IMR-90 (cell line): ENCODE measurements at regions not wholly inside any gene's neighbourhood (a gene's known extent, or its start where the extent isn't known, plus 50 kb on each side); places are given as distances from the start of the nearest gene placed in this dataset.

Experiments
- ATAC-seq: fragments of 200-7000 bp; cut with Tn5 transposase; 2 replicates; pipeline ENCODE4 v1.9.1; 2020; ENCODE audit warnings: low read depth, mild to moderate bottlenecking, moderate library complexity
- BruUV-seq: library from RNA; stranded (reverse); fragments of 400-500 nt; replicated peaks from 2 replicates; lab custom pipeline; 2021; lab: Mats Ljungman, UMichigan
- CTCF ChIA-PET: fragments of 300-600 bp; formaldehyde crosslinking; extraction: SDS; loops from one replicate; lab custom pipeline; 2021; ENCODE audit warnings: antibody characterized with exemption; lab: Yijun Ruan, JAX
- POLR2A ChIA-PET: fragments of 300-600 bp; sonication (Branson Sonifier 250); formaldehyde crosslinking; loops from one replicate; lab custom pipeline; 2022; ENCODE audit warnings: antibody characterized with exemption; ENCODE audit not compliant: unreplicated experiment; lab: Charles Lee
- DNase-seq: peaks from one replicate; pipeline ENCODE4 v3.0.0; 2013
- H2AFZ ChIP-seq: replicated peaks from 2 replicates; pipeline ENCODE3; 2013; ENCODE audit warnings: low read length, mild to moderate bottlenecking; ENCODE audit not compliant: poor library complexity
- H2AK5ac ChIP-seq: 2 replicates; pipeline ENCODE4 v1.6.1; 2013; ENCODE audit warnings: low read depth, low read length, inconsistent platforms
- H2AK9ac ChIP-seq: replicated peaks from 2 replicates; pipeline ENCODE3; 2013; ENCODE audit warnings: mild to moderate bottlenecking, low read depth, low read length, moderate library complexity; ENCODE audit not compliant: poor library complexity
- H2BK120ac ChIP-seq: 2 replicates; pipeline ENCODE4 v1.6.1; 2013; ENCODE audit warnings: low read depth, low read length, inconsistent platforms
- H2BK15ac ChIP-seq: 3 replicates; pipeline ENCODE4 v1.6.1; 2013; ENCODE audit warnings: low read depth, low read length, inconsistent platforms
- H2BK20ac ChIP-seq: 2 replicates; pipeline ENCODE4 v1.6.1; 2013; ENCODE audit warnings: low read depth, mild to moderate bottlenecking, inconsistent platforms, low read length, moderate library complexity
- H2BK5ac ChIP-seq: 2 replicates; pipeline ENCODE4 v1.6.1; 2013; ENCODE audit warnings: mild to moderate bottlenecking, low read depth, low read length, inconsistent platforms; ENCODE audit not compliant: poor library complexity, severe bottlenecking
- H3K14ac ChIP-seq: replicated peaks from 2 replicates; pipeline ENCODE4 v1.6.1; 2013; ENCODE audit warnings: low read depth, low read length, inconsistent platforms
- H3K18ac ChIP-seq: 2 replicates; pipeline ENCODE4 v1.6.1; 2013; ENCODE audit warnings: low read depth, low read length, control low read depth
- H3K23ac ChIP-seq: 2 replicates; pipeline ENCODE4 v1.6.1; 2013; ENCODE audit warnings: low read depth, low read length, inconsistent platforms
- H3K27ac ChIP-seq: 2 replicates; pipeline ENCODE4 v1.5.1; 2013; ENCODE audit warnings: mild to moderate bottlenecking, control low read depth, low read length; ENCODE audit not compliant: insufficient read depth
- H3K27me3 ChIP-seq: 2 replicates; pipeline ENCODE4 v1.6.1; 2013; ENCODE audit warnings: low read length; ENCODE audit not compliant: control insufficient read depth, insufficient read depth
- H3K36me3 ChIP-seq: 2 replicates; pipeline ENCODE4 v1.6.1; 2013; ENCODE audit warnings: low read length, mixed read lengths; ENCODE audit not compliant: control insufficient read depth, insufficient read depth
- H3K4ac ChIP-seq: 2 replicates; pipeline ENCODE4 v1.6.1; 2013; ENCODE audit warnings: low read depth, low read length, inconsistent platforms
- H3K4me1 ChIP-seq: 2 replicates; pipeline ENCODE4 v1.6.1; 2013; ENCODE audit warnings: low read length, mixed read lengths; ENCODE audit not compliant: control insufficient read depth, insufficient read depth
- H3K4me2 ChIP-seq: 2 replicates; pipeline ENCODE4 v1.6.1; 2013; ENCODE audit warnings: low read depth, mild to moderate bottlenecking, control low read depth, low read length, moderate library complexity
- H3K4me3 ChIP-seq: 2 replicates; pipeline ENCODE4 v1.5.1; 2013; ENCODE audit warnings: low read depth, mild to moderate bottlenecking, control low read depth, low read length, moderate library complexity; ENCODE audit not compliant: insufficient read depth
- H3K56ac ChIP-seq: 2 replicates; pipeline ENCODE4 v1.6.1; 2013; ENCODE audit warnings: low read length, inconsistent platforms; ENCODE audit not compliant: insufficient read depth; ENCODE audit errors: extremely low read depth
- H3K79me1 ChIP-seq, 2 experiments: 2 replicates each; pipeline ENCODE4 v1.6.1; 2013; ENCODE audit warnings: low read length in 2 of 2, inconsistent platforms in 1 of 2, low read depth in 1 of 2
- H3K9ac ChIP-seq: 2 replicates; pipeline ENCODE4 v1.6.1; 2013; ENCODE audit warnings: low read depth, low read length, control low read depth
- H3K9me1 ChIP-seq: 2 replicates; pipeline ENCODE4 v1.6.1; 2013; ENCODE audit warnings: low read length, inconsistent platforms; ENCODE audit not compliant: insufficient read depth
- H3K9me3 ChIP-seq: 2 replicates; pipeline ENCODE4 v1.6.1; 2013; ENCODE audit warnings: low read length; ENCODE audit not compliant: control insufficient read depth, insufficient read depth
- H4K20me1 ChIP-seq: 2 replicates; pipeline ENCODE4 v1.6.1; 2013; ENCODE audit warnings: low read length, inconsistent platforms; ENCODE audit not compliant: insufficient read depth
- H4K5ac ChIP-seq: 2 replicates; pipeline ENCODE4 v1.6.1; 2013; ENCODE audit warnings: mild to moderate bottlenecking, low read depth, low read length, control low read depth
- H4K8ac ChIP-seq, 2 experiments: 2 replicates each; pipeline ENCODE4 v1.6.1; 2013; ENCODE audit warnings: low read depth in 2 of 2, low read length in 2 of 2, control low read depth in 1 of 2, inconsistent platforms in 1 of 2
- H4K91ac ChIP-seq: 2 replicates; pipeline ENCODE4 v1.6.1; 2013; ENCODE audit warnings: low read depth, low read length, inconsistent platforms; ENCODE audit not compliant: insufficient read depth
- BHLHE40 ChIP-seq: fragments of 150-350 bp; IDR thresholded peaks from 2 replicates; pipeline ENCODE4 v1.6.1; 2016; ENCODE audit warnings: mild to moderate bottlenecking, low read depth, low read length
- CEBPB ChIP-seq: IDR thresholded peaks from 2 replicates; pipeline ENCODE4 v1.6.1; 2012; ENCODE audit warnings: low read depth, low read length, improper control_type of control experiment
- CHD1 ChIP-seq: IDR thresholded peaks from 2 replicates; pipeline ENCODE4 v1.6.1; 2012; ENCODE audit warnings: low read depth, low read length, improper control_type of control experiment
- FOS ChIP-seq: fragments of 150-350 bp; IDR thresholded peaks from 2 replicates; pipeline ENCODE4 v1.6.1; 2016; ENCODE audit warnings: low read depth, low read length
- MAFK ChIP-seq: IDR thresholded peaks from 2 replicates; pipeline ENCODE4 v1.6.1; 2012; ENCODE audit warnings: low read depth, low read length, improper control_type of control experiment
- MAZ ChIP-seq: IDR thresholded peaks from 2 replicates; pipeline ENCODE4 v1.6.1; 2012; ENCODE audit warnings: low read depth, mild to moderate bottlenecking, low read length, improper control_type of control experiment, moderate library complexity, borderline replicate concordance
- MXI1 ChIP-seq: IDR thresholded peaks from 2 replicates; pipeline ENCODE4 v1.6.1; 2012; ENCODE audit warnings: low read depth, mild to moderate bottlenecking, low read length, moderate library complexity, borderline replicate concordance
- NFE2L2 ChIP-seq: fragments of 150-350 bp; IDR thresholded peaks from 2 replicates; pipeline ENCODE4 v1.6.1; 2016; ENCODE audit warnings: low read depth, mild to moderate bottlenecking, low read length
- POLR2A ChIP-seq: IDR thresholded peaks from 2 replicates; pipeline ENCODE4 v1.6.1; 2012; ENCODE audit warnings: mild to moderate bottlenecking, low read depth, low read length
- RAD21 ChIP-seq: IDR thresholded peaks from 2 replicates; pipeline ENCODE4 v1.6.1; 2012; ENCODE audit warnings: low read length, improper control_type of control experiment
- RCOR1 ChIP-seq: IDR thresholded peaks from 2 replicates; pipeline ENCODE4 v1.6.1; 2012; ENCODE audit warnings: mild to moderate bottlenecking, low read length, improper control_type of control experiment; ENCODE audit not compliant: insufficient replicate concordance
- RFX5 ChIP-seq: IDR thresholded peaks from 2 replicates; pipeline ENCODE4 v1.8.0; 2012; ENCODE audit warnings: low read depth, mild to moderate bottlenecking, low read length, moderate library complexity
- SMC3 ChIP-seq: fragments of 150-350 bp; IDR thresholded peaks from 2 replicates; pipeline ENCODE4 v1.6.1; 2016; ENCODE audit warnings: low read depth, mild to moderate bottlenecking, antibody characterized with exemption, low read length, moderate library complexity
- USF2 ChIP-seq: fragments of 150-350 bp; IDR thresholded peaks from 2 replicates; pipeline ENCODE4 v1.6.1; 2017; ENCODE audit warnings: mild to moderate bottlenecking, antibody characterized with exemption, low read length, low read depth
- dilution Hi-C: fragments of 300-500 bp; cut with HindIII; formaldehyde crosslinking; loops from one replicate; pipeline ENCODE4 v1.14.3; 2018; ENCODE audit warnings: low sequenced_read_pairs; ENCODE audit not compliant: unreplicated experiment
- in situ Hi-C: fragments of 300-500 bp; cut with MboI; formaldehyde crosslinking; loops from 3 replicates; pipeline ENCODE4 v1.14.3; 2019; ENCODE audit warnings: low sequenced_read_pairs, inconsistent platforms, mixed read lengths
- intact Hi-C: fragments of 100-400 bp; cut with micrococcal nuclease; formaldehyde crosslinking; loops from 2 replicates; pipeline ENCODE4 v1.10.0; 2022
- TF ChIP-seq, protein P1 (sequence below): fragments of 150-350 bp; IDR thresholded peaks from 2 replicates; pipeline ENCODE4 v1.6.1; 2016; ENCODE audit warnings: low read depth, mild to moderate bottlenecking, low read length, moderate library complexity, borderline replicate concordance
- TF ChIP-seq, protein P2 (sequence below): conservative IDR thresholded peaks from 2 replicates; pipeline ENCODE4 v1.5.1; 2012; ENCODE audit warnings: mild to moderate bottlenecking, low read depth, low read length, improper control_type of control experiment

DNA sequence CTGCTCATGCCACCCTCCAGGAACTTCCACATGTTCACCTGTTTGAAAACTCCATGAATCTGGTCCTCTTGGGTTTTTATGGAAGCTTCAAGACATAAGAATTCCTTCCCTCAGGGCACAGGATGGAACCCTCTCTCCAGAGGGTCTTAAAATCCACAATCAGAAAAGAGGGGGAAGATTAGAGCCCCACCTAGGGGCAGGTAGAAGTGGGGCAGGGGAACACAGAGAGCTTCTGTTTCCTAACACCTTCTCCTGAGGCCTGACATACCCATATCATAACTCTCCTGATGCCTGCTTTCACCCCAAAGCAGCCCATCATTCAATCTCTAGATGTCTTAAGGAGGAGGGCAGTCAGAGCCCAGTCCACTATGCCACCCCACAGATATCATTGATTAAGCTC is 1087.7 kb upstream of the ARRDC3 start:
- Histone ChIP-seq H3K56ac (no peak overlapping the region), H3K36me3 (no peaks in the 10 kb centered on the region), H3K4me1 (no peaks in the 10 kb centered on the region), H4K8ac (no peak overlapping the region), H3K9ac (no peak overlapping the region), H2AFZ (no peak overlapping the region), H3K79me1 (no peaks in the 10 kb centered on the region), H2BK20ac (no peak overlapping the region), H3K9me1 (no peaks in the 10 kb centered on the region), H2BK15ac (no peak overlapping the region), H3K23ac (no peak overlapping the region), H2AK9ac (no peak overlapping the region), H4K20me1 (no peaks in the 10 kb centered on the region), H3K14ac (no peak overlapping the region), H2AK5ac (no peak overlapping the region), H3K4ac (no peak overlapping the region), H2BK5ac (no peak overlapping the region), H4K5ac (no peak overlapping the region), H3K4me3 (no peak overlapping the region), H4K91ac (no peak overlapping the region), H3K18ac (no peak overlapping the region), H3K27me3 (no peaks in the 10 kb centered on the region), H3K4me2 (no peak overlapping the region), H3K9me3 (no peaks in the 10 kb centered on the region), H2BK120ac (no peak overlapping the region), H3K27ac (no peak overlapping the region)
- dilution Hi-C loops (no loop called here), intact Hi-C loops (no loop called here), in situ Hi-C loops (no loop called here)
- DNase-seq (no peak), ATAC-seq (no peak)
- ChIA-PET POLR2A (no interaction called here), CTCF (no interaction called here)
- BruUV-seq, result no TSS peak
- TF ChIP-seq BHLHE40, result no peak
- no peak for TF ChIP-seq MXI1
- no peak for TF ChIP-seq RFX5
- no peak for TF ChIP-seq POLR2A
- TF ChIP-seq CHD1, result no peak
- no peak for TF ChIP-seq SMC3
- TF ChIP-seq, protein P1, sequence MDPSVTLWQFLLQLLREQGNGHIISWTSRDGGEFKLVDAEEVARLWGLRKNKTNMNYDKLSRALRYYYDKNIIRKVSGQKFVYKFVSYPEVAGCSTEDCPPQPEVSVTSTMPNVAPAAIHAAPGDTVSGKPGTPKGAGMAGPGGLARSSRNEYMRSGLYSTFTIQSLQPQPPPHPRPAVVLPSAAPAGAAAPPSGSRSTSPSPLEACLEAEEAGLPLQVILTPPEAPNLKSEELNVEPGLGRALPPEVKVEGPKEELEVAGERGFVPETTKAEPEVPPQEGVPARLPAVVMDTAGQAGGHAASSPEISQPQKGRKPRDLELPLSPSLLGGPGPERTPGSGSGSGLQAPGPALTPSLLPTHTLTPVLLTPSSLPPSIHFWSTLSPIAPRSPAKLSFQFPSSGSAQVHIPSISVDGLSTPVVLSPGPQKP, result no peak
- TF ChIP-seq CEBPB, result no peak
- TF ChIP-seq, protein P2, sequence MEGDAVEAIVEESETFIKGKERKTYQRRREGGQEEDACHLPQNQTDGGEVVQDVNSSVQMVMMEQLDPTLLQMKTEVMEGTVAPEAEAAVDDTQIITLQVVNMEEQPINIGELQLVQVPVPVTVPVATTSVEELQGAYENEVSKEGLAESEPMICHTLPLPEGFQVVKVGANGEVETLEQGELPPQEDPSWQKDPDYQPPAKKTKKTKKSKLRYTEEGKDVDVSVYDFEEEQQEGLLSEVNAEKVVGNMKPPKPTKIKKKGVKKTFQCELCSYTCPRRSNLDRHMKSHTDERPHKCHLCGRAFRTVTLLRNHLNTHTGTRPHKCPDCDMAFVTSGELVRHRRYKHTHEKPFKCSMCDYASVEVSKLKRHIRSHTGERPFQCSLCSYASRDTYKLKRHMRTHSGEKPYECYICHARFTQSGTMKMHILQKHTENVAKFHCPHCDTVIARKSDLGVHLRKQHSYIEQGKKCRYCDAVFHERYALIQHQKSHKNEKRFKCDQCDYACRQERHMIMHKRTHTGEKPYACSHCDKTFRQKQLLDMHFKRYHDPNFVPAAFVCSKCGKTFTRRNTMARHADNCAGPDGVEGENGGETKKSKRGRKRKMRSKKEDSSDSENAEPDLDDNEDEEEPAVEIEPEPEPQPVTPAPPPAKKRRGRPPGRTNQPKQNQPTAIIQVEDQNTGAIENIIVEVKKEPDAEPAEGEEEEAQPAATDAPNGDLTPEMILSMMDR, result no peak
- no peak for TF ChIP-seq MAFK
- no peak for TF ChIP-seq RCOR1
- no peak for TF ChIP-seq MAZ
- TF ChIP-seq FOS, result no peak
- TF ChIP-seq RAD21, result no peak
- no peak for TF ChIP-seq USF2
- TF ChIP-seq NFE2L2, result no peak
